Vagina (tissue), 2 donors: ENCODE measurements at regions not wholly inside any gene's neighbourhood (a gene's known extent, or its start where the extent isn't known, plus 50 kb on each side); places are given as distances from the start of the nearest gene placed in this dataset.

ENCODE experiments used
- DNase-seq, 2 donors: peaks; one replicate each; pipeline ENCODE4 v3.0.0-alpha.2; 2017; ENCODE audit errors: extremely low spot score in 2 of 2
- H3K27ac ChIP-seq: fragments of 200-600 bp; sonication (generic); one replicate; pipeline ENCODE4 v1.5.1; 2019
- H3K27me3 ChIP-seq: fragments of 200-600 bp; sonication (generic); one replicate; pipeline ENCODE4 v1.5.1; 2019
- H3K36me3 ChIP-seq, 2 donors: fragments of 200-600 bp; sonication (generic); one replicate each; pipeline ENCODE4 v1.5.1; 2017 to 2019
- H3K4me1 ChIP-seq: fragments of 200-600 bp; sonication (generic); one replicate; pipeline ENCODE4 v1.5.1; 2019
- H3K4me3 ChIP-seq, 2 donors: fragments of 200-600 bp; sonication (generic); 1 replicate in 1 of 2; 2 replicates in 1 of 2; pipeline ENCODE4 v1.5.1; 2016 to 2019
- H3K9me3 ChIP-seq: fragments of 200-600 bp; sonication (generic); one replicate; pipeline ENCODE4 v1.5.1; 2019
- CTCF ChIP-seq, 3 experiments: fragments of 450-650 bp in 2 of 3; fragments of 200-600 bp in 1 of 3; sonication (generic) in 1 of 3; IDR thresholded peaks; one replicate each; pipeline ENCODE4 v1.5.1; 2017 to 2019; ENCODE audit warnings: antibody characterized with exemption in 3 of 3, mild to moderate bottlenecking in 2 of 3, moderate library complexity in 2 of 3
- POLR2A ChIP-seq, 2 donors: fragments of 450-650 bp; IDR thresholded peaks; one replicate each; pipeline ENCODE4 v1.6.1; 2017; ENCODE audit warnings: antibody characterized with exemption in 2 of 2, mild to moderate bottlenecking in 2 of 2, moderate library complexity in 2 of 2
- POLR2AphosphoS5 ChIP-seq, 2 donors: sonication (generic); formaldehyde crosslinking; IDR thresholded peaks; one replicate each; pipeline ENCODE4 v1.9.0; 2017; ENCODE audit warnings: antibody characterized with exemption in 2 of 2, mild to moderate bottlenecking in 2 of 2, low read depth in 1 of 2; ENCODE audit not compliant: insufficient read depth in 1 of 2
- intact Hi-C: fragments of 100-400 bp; cut with DNase I; formaldehyde crosslinking; loops from one replicate; pipeline ENCODE4 v1.15.1; 2023

- Histone ChIP-seq H3K36me3 (no peaks in the 10 kb centered on the region), H3K4me1 (peaks cover 8% of the 10 kb centered on the region), H3K4me3 (no peak overlapping the region), H3K27me3 (no peaks in the 10 kb centered on the region), H3K9me3 (no peaks in the 10 kb centered on the region), H3K27ac (no peak overlapping the region)
- no peak for TF ChIP-seq CTCF (IDR thresholded peaks at IDR 0.05)
- TF ChIP-seq POLR2AphosphoS5 (IDR thresholded peaks at IDR 0.05; ENCODE audit: insufficient read depth in 1 of 2, low read depth in 1 of 2), result no peak
- TF ChIP-seq POLR2A (IDR thresholded peaks at IDR 0.05), result no peak
- intact Hi-C loops, result no loop called here
- DNase-seq, result no peak
These were observed 105.1 kb upstream of the ADGRF1 start for GRCh38 chr6:47147175-47147727.

GRCh38 chr6:47146431-47147174 is 104.5 kb upstream of the ADGRF1 start:
- no peak for DNase-seq
- H3K36me3 ChIP-seq, result no peaks in the 10 kb centered on the region
- H3K27me3 ChIP-seq, result no peaks in the 10 kb centered on the region
- H3K27ac ChIP-seq, result no peak overlapping the region
- no peak overlapping the region for H3K4me3 ChIP-seq
- H3K4me1 ChIP-seq, result peaks cover 8% of the 10 kb centered on the region
- intact Hi-C loops, result no loop called here
- H3K9me3 ChIP-seq, result no peaks in the 10 kb centered on the region
- TF ChIP-seq POLR2A (IDR thresholded peaks at IDR 0.05) (no peak), CTCF (IDR thresholded peaks at IDR 0.05) (no peak), POLR2AphosphoS5 (IDR thresholded peaks at IDR 0.05; ENCODE audit: insufficient read depth in 1 of 2, low read depth in 1 of 2) (no peak)

GRCh38 chr6:47145212-47145611 is 103.1 kb upstream of the ADGRF1 start:
- TF ChIP-seq CTCF (IDR thresholded peaks at IDR 0.05) (no peak), POLR2AphosphoS5 (IDR thresholded peaks at IDR 0.05; ENCODE audit: insufficient read depth in 1 of 2, low read depth in 1 of 2) (no peak), POLR2A (IDR thresholded peaks at IDR 0.05) (no peak)
- Histone ChIP-seq H3K36me3 (no peaks in the 10 kb centered on the region), H3K4me1 (peaks cover 8% of the 10 kb centered on the region), H3K27me3 (no peaks in the 10 kb centered on the region), H3K27ac (no peak overlapping the region), H3K4me3 (no peak overlapping the region), H3K9me3 (no peaks in the 10 kb centered on the region)
- intact Hi-C loops, result no loop called here
- no peak for DNase-seq

GRCh38 chr6:47144306-47144705 is 102.2 kb upstream of the ADGRF1 start:
- H3K4me3 ChIP-seq, result no peak overlapping the region
- no peak overlapping the region for H3K27ac ChIP-seq
- DNase-seq, result no peak
- H3K36me3 ChIP-seq, result no peaks in the 10 kb centered on the region
- no peak for TF ChIP-seq POLR2AphosphoS5 (IDR thresholded peaks at IDR 0.05; ENCODE audit: insufficient read depth in 1 of 2, low read depth in 1 of 2)
- no peak for TF ChIP-seq CTCF (IDR thresholded peaks at IDR 0.05)
- TF ChIP-seq POLR2A (IDR thresholded peaks at IDR 0.05), result no peak
- no peaks in the 10 kb centered on the region for H3K27me3 ChIP-seq
- H3K4me1 ChIP-seq, result peaks cover 8% of the 10 kb centered on the region
- intact Hi-C loops, result no loop called here
- no peaks in the 10 kb centered on the region for H3K9me3 ChIP-seq

GRCh38 chr6:47141963-47142362 is 99.8 kb upstream of the ADGRF1 start:
- DNase-seq, result no peak
- Histone ChIP-seq H3K27me3 (no peaks in the 10 kb centered on the region), H3K4me1 (peaks cover 8% of the 10 kb centered on the region), H3K27ac (no peak overlapping the region), H3K4me3 (no peak overlapping the region), H3K9me3 (no peaks in the 10 kb centered on the region), H3K36me3 (no peaks in the 10 kb centered on the region)
- TF ChIP-seq POLR2AphosphoS5 (IDR thresholded peaks at IDR 0.05; ENCODE audit: insufficient read depth in 1 of 2, low read depth in 1 of 2) (no peak), CTCF (IDR thresholded peaks at IDR 0.05) (no peak), POLR2A (IDR thresholded peaks at IDR 0.05) (no peak)
- intact Hi-C loops, result no loop called here
